Esophagus squamous epithelium (tissue), 4 donors: ENCODE measurements at regions not wholly inside any gene's neighbourhood (a gene's known extent, or its start where the extent isn't known, plus 50 kb on each side); places are given as distances from the start of the nearest gene placed in this dataset.

Experiments
- POLR2A ChIP-seq, 4 donors: fragments of 450-650 bp; IDR thresholded peaks; one replicate each; pipeline ENCODE4 v1.6.1; 2017; ENCODE audit warnings: antibody characterized with exemption in 4 of 4, mild to moderate bottlenecking in 4 of 4, moderate library complexity in 3 of 4
- TF ChIP-seq, protein P1 (sequence below), 6 experiments: fragments of 450-650 bp in 4 of 6; fragments of 200-600 bp in 2 of 6; sonication (generic) in 2 of 6; IDR thresholded peaks; one replicate each; pipeline ENCODE4 v1.5.1; 2016 to 2019; ENCODE audit warnings: antibody characterized with exemption in 6 of 6, mild to moderate bottlenecking in 4 of 6, moderate library complexity in 4 of 6

- TF ChIP-seq, protein P1, sequence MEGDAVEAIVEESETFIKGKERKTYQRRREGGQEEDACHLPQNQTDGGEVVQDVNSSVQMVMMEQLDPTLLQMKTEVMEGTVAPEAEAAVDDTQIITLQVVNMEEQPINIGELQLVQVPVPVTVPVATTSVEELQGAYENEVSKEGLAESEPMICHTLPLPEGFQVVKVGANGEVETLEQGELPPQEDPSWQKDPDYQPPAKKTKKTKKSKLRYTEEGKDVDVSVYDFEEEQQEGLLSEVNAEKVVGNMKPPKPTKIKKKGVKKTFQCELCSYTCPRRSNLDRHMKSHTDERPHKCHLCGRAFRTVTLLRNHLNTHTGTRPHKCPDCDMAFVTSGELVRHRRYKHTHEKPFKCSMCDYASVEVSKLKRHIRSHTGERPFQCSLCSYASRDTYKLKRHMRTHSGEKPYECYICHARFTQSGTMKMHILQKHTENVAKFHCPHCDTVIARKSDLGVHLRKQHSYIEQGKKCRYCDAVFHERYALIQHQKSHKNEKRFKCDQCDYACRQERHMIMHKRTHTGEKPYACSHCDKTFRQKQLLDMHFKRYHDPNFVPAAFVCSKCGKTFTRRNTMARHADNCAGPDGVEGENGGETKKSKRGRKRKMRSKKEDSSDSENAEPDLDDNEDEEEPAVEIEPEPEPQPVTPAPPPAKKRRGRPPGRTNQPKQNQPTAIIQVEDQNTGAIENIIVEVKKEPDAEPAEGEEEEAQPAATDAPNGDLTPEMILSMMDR (IDR thresholded peaks at IDR 0.05), result no peak
- no peak for TF ChIP-seq POLR2A (IDR thresholded peaks at IDR 0.05)
Observed at GRCh38 chr14:48075487-48075886, 400.1 kb upstream of the MDGA2 start.
